ENCODE measurements at regions not wholly inside any gene's neighbourhood (a gene's known extent, or its start where the extent isn't known, plus 50 kb on each side); places are given as distances from the start of the nearest gene placed in this dataset.

DNA sequence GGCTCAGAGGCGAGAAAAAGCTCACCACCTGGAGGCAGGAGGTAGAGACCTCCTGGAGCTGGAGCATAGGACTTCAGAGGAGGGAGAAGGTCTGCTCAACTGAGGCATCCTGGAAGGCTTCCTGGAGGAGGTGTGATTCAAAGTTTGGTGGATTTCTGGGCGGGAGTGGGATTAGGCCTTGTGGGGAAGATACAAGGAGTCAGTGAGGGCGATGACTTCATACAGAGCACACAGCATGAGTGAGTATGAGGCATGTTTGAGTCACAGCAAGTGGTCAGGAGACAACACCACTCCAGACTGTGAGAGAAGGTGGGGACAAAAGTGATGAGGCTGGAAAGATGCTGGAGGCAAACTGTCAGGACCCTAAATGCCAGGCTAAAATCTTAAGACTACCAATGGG, 77.6 kb downstream of the MATN1 start:
- no TSS peak for BruUV-seq (replicated peaks)

More for the DNA sequence above, 77.6 kb downstream of the MATN1 start:
- SMC1A ChIA-PET (ENCODE audit: uncharacterized antibody, unreplicated experiment) = no interaction called here
- H3K4me2 ChIP-seq (ENCODE audit: control insufficient read depth, insufficient read depth) = no peak overlapping the region
- H3K79me2 ChIP-seq (ENCODE audit: control insufficient read depth, insufficient read depth, low read length) = no peaks in the 10 kb centered on the region
- H3K9ac ChIP-seq (ENCODE audit: control insufficient read depth, insufficient read depth, low read length) = no peak overlapping the region
- no peaks in the 10 kb centered on the region for H4K20me1 ChIP-seq (ENCODE audit: control insufficient read depth, insufficient read depth)
- no peak overlapping the region for H3K4me3 ChIP-seq
- no peaks in the 10 kb centered on the region for H3K4me1 ChIP-seq (ENCODE audit: control insufficient read depth, insufficient read depth, low read length)
- TF ChIP-seq RAD51 (IDR thresholded peaks at IDR 0.05) = no peak
- TF ChIP-seq, protein P1, sequence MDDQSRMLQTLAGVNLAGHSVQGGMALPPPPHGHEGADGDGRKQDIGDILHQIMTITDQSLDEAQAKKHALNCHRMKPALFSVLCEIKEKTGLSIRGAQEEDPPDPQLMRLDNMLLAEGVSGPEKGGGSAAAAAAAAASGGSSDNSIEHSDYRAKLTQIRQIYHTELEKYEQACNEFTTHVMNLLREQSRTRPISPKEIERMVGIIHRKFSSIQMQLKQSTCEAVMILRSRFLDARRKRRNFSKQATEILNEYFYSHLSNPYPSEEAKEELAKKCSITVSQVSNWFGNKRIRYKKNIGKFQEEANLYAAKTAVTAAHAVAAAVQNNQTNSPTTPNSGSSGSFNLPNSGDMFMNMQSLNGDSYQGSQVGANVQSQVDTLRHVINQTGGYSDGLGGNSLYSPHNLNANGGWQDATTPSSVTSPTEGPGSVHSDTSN (IDR thresholded peaks at IDR 0.05; ENCODE audit: insufficient replicate concordance, low read depth, low read length) = peak; percentile 25
- TF ChIP-seq, protein P2, sequence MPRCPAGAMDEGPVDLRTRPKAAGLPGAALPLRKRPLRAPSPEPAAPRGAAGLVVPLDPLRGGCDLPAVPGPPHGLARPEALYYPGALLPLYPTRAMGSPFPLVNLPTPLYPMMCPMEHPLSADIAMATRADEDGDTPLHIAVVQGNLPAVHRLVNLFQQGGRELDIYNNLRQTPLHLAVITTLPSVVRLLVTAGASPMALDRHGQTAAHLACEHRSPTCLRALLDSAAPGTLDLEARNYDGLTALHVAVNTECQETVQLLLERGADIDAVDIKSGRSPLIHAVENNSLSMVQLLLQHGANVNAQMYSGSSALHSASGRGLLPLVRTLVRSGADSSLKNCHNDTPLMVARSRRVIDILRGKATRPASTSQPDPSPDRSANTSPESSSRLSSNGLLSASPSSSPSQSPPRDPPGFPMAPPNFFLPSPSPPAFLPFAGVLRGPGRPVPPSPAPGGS (IDR thresholded peaks at IDR 0.05; ENCODE audit: borderline replicate concordance, insufficient read depth, low read depth, low read length, poor library complexity, severe bottlenecking) = peak; percentile 81
- H3K9me3 ChIP-seq (replicated peaks; ENCODE audit: control insufficient read depth, insufficient read depth, low read length) = no peaks in the 10 kb centered on the region
- H2AFZ ChIP-seq (ENCODE audit: control insufficient read depth, low read depth, low read length) = no peak overlapping the region
- no peak for ATAC-seq
- H3K27ac ChIP-seq (ENCODE audit: control insufficient read depth, insufficient read depth) = no peak overlapping the region
- intact Hi-C loops (cut with micrococcal nuclease; ENCODE audit: unreplicated experiment) (no loop called here), in situ Hi-C loops (cut with MboI) (no loop called here)
- 0% methylated on average over 3 of the region's 3 CpGs for WGBS (ENCODE audit: insufficient coverage, insufficient replicate concordance, low lambda C conversion rate, missing lambda C conversion rate)
- H3K27me3 ChIP-seq (replicated peaks in 1 of 2; ENCODE audit: control insufficient read depth in 2 of 2, insufficient read depth in 2 of 2, low read length in 1 of 2) = no peaks in the 10 kb centered on the region
- H3K36me3 ChIP-seq (ENCODE audit: control insufficient read depth in 2 of 2, insufficient read depth in 2 of 2, low read length in 1 of 2) = no peaks in the 10 kb centered on the region
- RAD21 ChIA-PET (ENCODE audit: unreplicated experiment) = no interaction called here
- CTCF ChIA-PET = interaction anchor here (0.6 kb wide), 1 partner anchor 15 kb away, joined by 3 read pairs; no protein-coding TSS in a partner anchor
- no peak for DNase-seq (ENCODE audit: low read depth, low spot score)
- POLR2A ChIA-PET = no interaction called here
- FAIRE-seq = no peak
